ENCODE measurements at regions not wholly inside any gene's neighbourhood (a gene's known extent, or its start where the extent isn't known, plus 50 kb on each side); places are given as distances from the start of the nearest gene placed in this dataset.

DNA sequence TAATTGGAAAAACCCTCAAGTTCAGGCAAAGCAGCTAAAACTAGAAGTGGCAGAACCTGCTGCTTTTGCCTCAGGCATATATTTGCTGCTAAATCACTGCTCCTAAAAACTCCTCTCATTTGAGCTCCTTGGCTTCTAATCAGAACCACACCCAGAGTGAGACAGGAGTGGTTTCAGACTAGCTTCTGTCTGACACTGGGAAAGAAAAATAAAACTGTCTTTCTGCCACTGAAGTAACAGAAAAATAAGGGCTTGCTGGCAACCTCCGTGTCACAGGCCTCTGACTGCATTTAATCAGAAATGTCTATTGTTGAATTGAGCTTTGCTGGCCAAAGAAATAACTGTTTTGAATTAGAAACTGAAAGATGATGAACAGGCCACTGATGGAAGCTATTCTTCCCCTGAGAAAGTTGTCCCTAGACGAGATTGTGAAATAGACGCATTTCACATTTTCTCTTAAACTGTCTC lies 52.1 kb upstream of the RAP2C start:
- TF ChIP-seq CTCF (IDR thresholded peaks at IDR 0.05; ENCODE audit: insufficient read depth, low read length, poor library complexity, severe bottlenecking), result no peak
- Histone ChIP-seq H3K4me3 (replicated peaks; ENCODE audit: low read depth, low read length) (no peak overlapping the region), H3K27me3 (replicated peaks; ENCODE audit: control insufficient read depth, insufficient read depth, low read length) (no peaks in the 10 kb centered on the region), H3K36me3 (ENCODE audit: control insufficient read depth, insufficient read depth, low read length) (no peaks in the 10 kb centered on the region)
- DNase-seq (ENCODE audit: extremely low read depth, insufficient read length), result no peak

- Histone ChIP-seq H3K4me3 (replicated peaks; ENCODE audit: low read depth, low read length) (no peak overlapping the region), H3K36me3 (ENCODE audit: control insufficient read depth, insufficient read depth, low read length) (no peaks in the 10 kb centered on the region), H3K27me3 (replicated peaks; ENCODE audit: control insufficient read depth, insufficient read depth, low read length) (no peaks in the 10 kb centered on the region)
- TF ChIP-seq CTCF (IDR thresholded peaks at IDR 0.05; ENCODE audit: insufficient read depth, low read length, poor library complexity, severe bottlenecking), result no peak
- no peak for DNase-seq (ENCODE audit: extremely low read depth, insufficient read length)
These were observed 51.5 kb upstream of the RAP2C start for GRCh38 chrX:132270699-132271098.

DNA sequence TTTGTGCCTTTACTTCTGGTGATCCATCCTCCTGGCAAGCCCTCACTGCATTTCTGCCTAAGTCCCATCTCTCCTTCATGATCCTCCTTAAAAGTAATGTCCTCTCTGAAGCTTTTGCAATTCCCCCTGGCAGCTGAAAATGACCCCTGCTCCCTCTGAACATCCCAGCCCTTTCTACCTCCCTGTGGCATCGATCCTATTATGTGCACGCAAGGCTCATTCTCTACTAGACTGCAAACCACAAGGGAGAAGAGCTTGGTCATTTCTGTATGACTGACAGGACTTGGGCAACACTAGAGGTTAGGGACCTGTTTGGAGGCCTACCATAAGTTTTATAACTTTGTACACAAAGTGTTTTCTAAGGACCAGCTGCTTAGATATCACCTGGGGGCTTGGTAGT lies 50.8 kb upstream of the RAP2C start:
- no peak for DNase-seq (ENCODE audit: extremely low read depth, insufficient read length)

More for the DNA sequence above, 50.8 kb upstream of the RAP2C start:
- no peaks in the 10 kb centered on the region for H3K27me3 ChIP-seq (replicated peaks; ENCODE audit: control insufficient read depth, insufficient read depth, low read length)
- no peak for TF ChIP-seq CTCF (IDR thresholded peaks at IDR 0.05; ENCODE audit: insufficient read depth, low read length, poor library complexity, severe bottlenecking)
- no peak overlapping the region for H3K4me3 ChIP-seq (replicated peaks; ENCODE audit: low read depth, low read length)
- H3K36me3 ChIP-seq (ENCODE audit: control insufficient read depth, insufficient read depth, low read length), result no peaks in the 10 kb centered on the region

Data from GM06990 (cell line).